Sigmoid colon (tissue), 4 donors: ENCODE measurements at regions not wholly inside any gene's neighbourhood (a gene's known extent, or its start where the extent isn't known, plus 50 kb on each side); places are given as distances from the start of the nearest gene placed in this dataset.

Experiments used
- EP300 ChIP-seq, 4 donors: sonication (generic); formaldehyde crosslinking; IDR thresholded peaks; one replicate each; pipeline ENCODE4 v1.6.1; 2017; ENCODE audit warnings: antibody characterized with exemption in 4 of 4
- POLR2A ChIP-seq, 2 donors: fragments of 450-650 bp; IDR thresholded peaks; one replicate each; pipeline ENCODE4 v1.6.1; 2016; ENCODE audit warnings: antibody characterized with exemption in 2 of 2, mild to moderate bottlenecking in 2 of 2, moderate library complexity in 2 of 2
- POLR2AphosphoS5 ChIP-seq, 4 donors: sonication (generic); formaldehyde crosslinking; IDR thresholded peaks; one replicate each; pipeline ENCODE4 v1.6.1; 2017; ENCODE audit warnings: antibody characterized with exemption in 4 of 4
- TF ChIP-seq, protein P1 (sequence below), 4 experiments: fragments of 450-650 bp in 3 of 4; fragments of 200-600 bp in 1 of 4; IDR thresholded peaks; one replicate each; pipeline ENCODE4 v1.5.1; 2016 to 2019; ENCODE audit warnings: antibody characterized with exemption in 4 of 4, mild to moderate bottlenecking in 3 of 4, moderate library complexity in 2 of 4

DNA sequence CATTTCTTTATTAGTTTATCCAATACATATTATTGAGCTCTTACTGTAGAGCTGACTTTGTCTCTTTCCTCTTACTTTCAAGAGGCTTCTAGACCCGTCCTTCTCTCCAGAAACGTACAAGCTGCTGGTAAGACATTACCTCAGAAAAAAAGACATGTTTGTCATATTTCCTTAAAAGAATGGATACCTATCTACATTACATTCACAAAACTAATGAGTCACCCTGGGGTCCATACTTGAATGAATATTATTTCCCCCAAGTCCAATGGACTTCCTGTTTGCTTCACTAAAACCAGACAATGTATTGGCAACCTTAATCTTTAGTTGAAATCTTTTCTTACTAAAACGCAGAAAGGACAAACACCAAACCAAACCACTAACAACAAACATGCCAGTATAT lies 176.5 kb upstream of the CLNK start:
- TF ChIP-seq, protein P1, sequence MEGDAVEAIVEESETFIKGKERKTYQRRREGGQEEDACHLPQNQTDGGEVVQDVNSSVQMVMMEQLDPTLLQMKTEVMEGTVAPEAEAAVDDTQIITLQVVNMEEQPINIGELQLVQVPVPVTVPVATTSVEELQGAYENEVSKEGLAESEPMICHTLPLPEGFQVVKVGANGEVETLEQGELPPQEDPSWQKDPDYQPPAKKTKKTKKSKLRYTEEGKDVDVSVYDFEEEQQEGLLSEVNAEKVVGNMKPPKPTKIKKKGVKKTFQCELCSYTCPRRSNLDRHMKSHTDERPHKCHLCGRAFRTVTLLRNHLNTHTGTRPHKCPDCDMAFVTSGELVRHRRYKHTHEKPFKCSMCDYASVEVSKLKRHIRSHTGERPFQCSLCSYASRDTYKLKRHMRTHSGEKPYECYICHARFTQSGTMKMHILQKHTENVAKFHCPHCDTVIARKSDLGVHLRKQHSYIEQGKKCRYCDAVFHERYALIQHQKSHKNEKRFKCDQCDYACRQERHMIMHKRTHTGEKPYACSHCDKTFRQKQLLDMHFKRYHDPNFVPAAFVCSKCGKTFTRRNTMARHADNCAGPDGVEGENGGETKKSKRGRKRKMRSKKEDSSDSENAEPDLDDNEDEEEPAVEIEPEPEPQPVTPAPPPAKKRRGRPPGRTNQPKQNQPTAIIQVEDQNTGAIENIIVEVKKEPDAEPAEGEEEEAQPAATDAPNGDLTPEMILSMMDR (IDR thresholded peaks at IDR 0.05) = no peak
- no peak for TF ChIP-seq POLR2A (IDR thresholded peaks at IDR 0.05)
- TF ChIP-seq EP300 (IDR thresholded peaks at IDR 0.05) = no peak
- no peak for TF ChIP-seq POLR2AphosphoS5 (IDR thresholded peaks at IDR 0.05)
